ENCODE measurements at regions not wholly inside any gene's neighbourhood (a gene's known extent, or its start where the extent isn't known, plus 50 kb on each side); places are given as distances from the start of the nearest gene placed in this dataset.
A peak's percentile ranks its signal among the peaks of the same experiment; 100 is the strongest.
"Not testable (repeated sequence)": the region's sequence is repeated elsewhere in the genome, so short reads cannot be mapped to it uniquely, and the experiment has no call there.

GRCh38 chr2:94737736-94738342 is 133.4 kb upstream of the TEKT4 start:
- DNase-seq: not testable (repeated sequence)

GRCh38 chr2:94753466-94753998 is 117.7 kb upstream of the TEKT4 start:
- DNase-seq: no peak

GRCh38 chr2:94758546-94758945 is 112.7 kb upstream of the TEKT4 start:
- DNase-seq: no peak

GRCh38 chr2:94759211-94759610 is 112.0 kb upstream of the TEKT4 start:
- peak; percentile 33 for DNase-seq

- DNase-seq: no peak
Measured at GRCh38 chr2:94762600-94762999, 108.6 kb upstream of the TEKT4 start.

GRCh38 chr2:94763318-94763717 is 107.9 kb upstream of the TEKT4 start:
- DNase-seq: no peak

GRCh38 chr2:94764331-94764730 is 106.9 kb upstream of the TEKT4 start:
- DNase-seq: peak; percentile 36

GRCh38 chr2:94767336-94767735 is 103.9 kb upstream of the TEKT4 start:
- DNase-seq: no peak

GRCh38 chr2:94769733-94770132 is 101.5 kb upstream of the TEKT4 start:
- no peak for DNase-seq

GRCh38 chr2:94774851-94775250 is 96.4 kb upstream of the TEKT4 start:
- no peak for DNase-seq

GRCh38 chr2:94776036-94776435 is 95.2 kb upstream of the TEKT4 start:
- DNase-seq: no peak

- DNase-seq: not testable (repeated sequence)
Measured at GRCh38 chr2:94785105-94785504, 86.1 kb upstream of the TEKT4 start.

- DNase-seq: not testable (repeated sequence)
Measured at GRCh38 chr2:94786424-94786823, 84.8 kb upstream of the TEKT4 start.

GRCh38 chr2:94790169-94790568 is 81.1 kb upstream of the TEKT4 start:
- DNase-seq: not testable (repeated sequence)

GRCh38 chr2:94797235-94797634 is 74.0 kb upstream of the TEKT4 start:
- not testable (repeated sequence) for DNase-seq

Measured in stimulated activated CD8-positive, alpha-beta memory T cell treated with anti-CD3 and anti-CD28 coated beads, Interleukin-4, amount 100 ng/mL, for 48 hours (primary cell).